Nephron progenitor cell (in vitro differentiated cells): ENCODE measurements at regions not wholly inside any gene's neighbourhood (a gene's known extent, or its start where the extent isn't known, plus 50 kb on each side); places are given as distances from the start of the nearest gene placed in this dataset.
A peak's percentile ranks its signal among the peaks of the same experiment; 100 is the strongest.

Experiments
- DNase-seq: peaks from one replicate; pipeline ENCODE4 v3.0.0; 2021
- H3K27ac Mint-ChIP-seq: 2 replicates; pipeline ENCODE4 v1.8.0; 2021; ENCODE audit warnings: mild to moderate bottlenecking, moderate library complexity, mixed read lengths
- H3K27me3 Mint-ChIP-seq: 2 replicates; pipeline ENCODE4 v1.8.0; 2021; ENCODE audit warnings: mild to moderate bottlenecking, low read depth, mixed read lengths; ENCODE audit not compliant: poor library complexity
- H3K36me3 Mint-ChIP-seq: 2 replicates; pipeline ENCODE4 v1.8.0; 2021; ENCODE audit warnings: low read depth, mixed read lengths
- H3K4me1 Mint-ChIP-seq: 2 replicates; pipeline ENCODE4 v1.8.0; 2021; ENCODE audit warnings: mixed read lengths
- H3K4me3 Mint-ChIP-seq: 2 replicates; pipeline ENCODE4 v1.8.0; 2021; ENCODE audit warnings: mild to moderate bottlenecking, moderate library complexity, mixed read lengths
- H3K9me3 Mint-ChIP-seq: 2 replicates; pipeline ENCODE4 v1.8.0; 2021; ENCODE audit warnings: mild to moderate bottlenecking, moderate library complexity, mixed read lengths
- CTCF ChIP-seq: fragments of 200-600 bp; sonication (generic); IDR thresholded peaks from 2 replicates; pipeline ENCODE4 v1.5.0; 2021; ENCODE audit warnings: antibody characterized with exemption

GRCh38 chr4:85153221-85153620 is 186.7 kb upstream of the WDFY3 start:
- no peaks in the 10 kb centered on the region for H3K9me3 Mint-ChIP-seq
- no peak overlapping the region for H3K4me3 Mint-ChIP-seq

GRCh38 chr4:85154591-85154990 is 188.1 kb upstream of the WDFY3 start:
- H3K27ac Mint-ChIP-seq, result no peak overlapping the region
- H3K36me3 Mint-ChIP-seq, result no peaks in the 10 kb centered on the region
- no peak overlapping the region for H3K4me3 Mint-ChIP-seq
- no peak for DNase-seq
- no peaks in the 10 kb centered on the region for H3K4me1 Mint-ChIP-seq
- peaks cover 4% of the 10 kb centered on the region for H3K27me3 Mint-ChIP-seq
- H3K9me3 Mint-ChIP-seq, result no peaks in the 10 kb centered on the region
- TF ChIP-seq CTCF, result no peak

More at GRCh38 chr4:85153221-85153620, 186.7 kb upstream of the WDFY3 start:
- Mint-ChIP-seq H3K4me1 (no peaks in the 10 kb centered on the region), H3K27me3 (peaks cover 4% of the 10 kb centered on the region), H3K27ac (no peak overlapping the region), H3K36me3 (no peaks in the 10 kb centered on the region)
- no peak for DNase-seq
- no peak for TF ChIP-seq CTCF

- H3K4me3 Mint-ChIP-seq, result no peak overlapping the region
- peaks cover 20% of the 10 kb centered on the region for H3K4me1 Mint-ChIP-seq
- peaks cover 7% of the 10 kb centered on the region for H3K27me3 Mint-ChIP-seq
- TF ChIP-seq CTCF, result no peak
- H3K27ac Mint-ChIP-seq, result no peak overlapping the region
- no peak for DNase-seq
- H3K36me3 Mint-ChIP-seq, result peaks cover 19% of the 10 kb centered on the region
- peaks cover 43% of the 10 kb centered on the region for H3K9me3 Mint-ChIP-seq
Measured at GRCh38 chr4:85165808-85166207, 199.3 kb upstream of the WDFY3 start.

- H3K36me3 Mint-ChIP-seq, result peaks cover 19% of the 10 kb centered on the region
- H3K4me3 Mint-ChIP-seq, result no peak overlapping the region
- H3K9me3 Mint-ChIP-seq, result peaks cover 43% of the 10 kb centered on the region
- no peak overlapping the region for H3K27ac Mint-ChIP-seq
- peaks cover 20% of the 10 kb centered on the region for H3K4me1 Mint-ChIP-seq
- TF ChIP-seq CTCF, result no peak
- H3K27me3 Mint-ChIP-seq, result peaks cover 7% of the 10 kb centered on the region
- DNase-seq, result peak; percentile 53
Measured at GRCh38 chr4:85166318-85166717, 199.8 kb upstream of the WDFY3 start.

- Mint-ChIP-seq H3K27me3 (peaks cover 7% of the 10 kb centered on the region), H3K27ac (no peak overlapping the region), H3K9me3 (peaks cover 29% of the 10 kb centered on the region), H3K4me1 (peaks cover 20% of the 10 kb centered on the region), H3K4me3 (no peak overlapping the region), H3K36me3 (peaks cover 15% of the 10 kb centered on the region)
- no peak for DNase-seq
- TF ChIP-seq CTCF, result no peak
Measured at GRCh38 chr4:85168234-85168834, 201.8 kb upstream of the WDFY3 start.

GRCh38 chr4:85170241-85170640 is 203.8 kb upstream of the WDFY3 start:
- DNase-seq, result no peak
- Mint-ChIP-seq H3K27ac (no peak overlapping the region), H3K36me3 (peaks cover 6% of the 10 kb centered on the region), H3K9me3 (peaks cover 13% of the 10 kb centered on the region), H3K4me3 (no peak overlapping the region), H3K4me1 (peaks cover 19% of the 10 kb centered on the region), H3K27me3 (peaks cover 2% of the 10 kb centered on the region)
- no peak for TF ChIP-seq CTCF
